Erythroblast (primary cell): ENCODE measurements at regions not wholly inside any gene's neighbourhood (a gene's known extent, or its start where the extent isn't known, plus 50 kb on each side); places are given as distances from the start of the nearest gene placed in this dataset.

Experiments used
- DNase-seq, 2 experiments: peaks; one replicate each; lab custom pipeline; 2025; lab: John Stamatoyannopoulos, UW
- GATA1 ChIP-seq: IDR thresholded peaks from 2 replicates; pipeline ENCODE4 v1.6.1; 2011; ENCODE audit warnings: low read depth, mild to moderate bottlenecking, control low read depth, low read length, moderate library complexity
- POLR2A ChIP-seq: IDR thresholded peaks from 2 replicates; pipeline ENCODE4 v1.6.1; 2011; ENCODE audit warnings: mild to moderate bottlenecking, low read length

DNA sequence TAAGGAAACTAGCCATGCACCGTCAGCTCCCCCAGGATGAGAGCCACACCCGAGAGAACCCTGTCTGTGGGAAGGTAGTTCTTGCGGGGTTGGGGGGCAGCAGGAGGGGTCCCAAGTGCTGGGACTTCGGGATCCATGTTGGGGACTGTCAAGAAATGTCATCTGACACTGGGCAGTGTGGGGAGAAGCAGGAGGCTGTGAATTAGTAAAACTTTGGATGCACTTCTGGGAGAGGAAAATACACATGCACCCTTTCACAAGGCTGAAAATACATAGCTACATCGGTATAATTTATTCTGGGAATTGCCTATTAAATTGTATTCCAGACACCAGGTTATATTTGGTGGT, 109.6 kb upstream of the RPS23 start:
- TF ChIP-seq GATA1: no peak
- no peak for TF ChIP-seq POLR2A
- no peak for DNase-seq

DNA sequence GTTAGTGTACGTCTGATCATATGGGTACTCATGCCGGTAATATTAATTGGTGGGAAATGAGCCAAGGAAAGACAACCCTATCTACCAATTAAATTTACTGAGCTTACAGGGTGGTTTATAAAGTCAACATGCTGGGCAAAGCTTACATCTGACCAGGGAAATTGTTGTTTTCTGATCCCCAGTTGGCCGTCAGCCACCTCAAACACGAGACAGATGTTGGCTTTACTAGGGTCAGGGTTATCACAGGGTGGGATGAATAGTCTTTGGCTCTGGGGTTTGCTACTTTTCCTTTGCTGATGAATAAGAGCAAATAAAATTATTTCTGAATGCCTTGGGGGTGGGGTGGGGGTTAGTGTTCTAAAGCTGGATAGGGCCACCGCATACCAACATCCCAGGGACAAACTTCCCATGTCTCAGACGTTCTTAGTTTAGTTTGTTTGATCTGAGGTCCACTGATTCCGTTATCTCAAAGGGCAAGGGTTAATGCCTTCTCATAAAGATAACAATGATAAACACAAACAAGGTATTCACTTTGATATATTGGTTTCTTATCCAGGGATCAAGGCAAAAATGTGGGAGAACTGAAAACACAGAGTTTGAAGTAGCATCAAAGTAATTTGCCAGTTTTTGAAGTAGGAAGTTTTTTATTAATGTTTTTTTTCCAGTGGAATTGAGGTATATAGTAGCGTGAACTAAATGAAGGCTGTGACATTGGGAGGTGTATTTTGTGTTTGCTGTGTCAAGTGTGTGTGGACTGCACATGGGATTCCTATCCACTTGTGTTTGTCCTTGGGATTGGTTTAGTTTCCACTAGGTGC, 109.1 kb upstream of the RPS23 start:
- TF ChIP-seq GATA1: no peak
- no peak for TF ChIP-seq POLR2A
- DNase-seq: no peak

DNA sequence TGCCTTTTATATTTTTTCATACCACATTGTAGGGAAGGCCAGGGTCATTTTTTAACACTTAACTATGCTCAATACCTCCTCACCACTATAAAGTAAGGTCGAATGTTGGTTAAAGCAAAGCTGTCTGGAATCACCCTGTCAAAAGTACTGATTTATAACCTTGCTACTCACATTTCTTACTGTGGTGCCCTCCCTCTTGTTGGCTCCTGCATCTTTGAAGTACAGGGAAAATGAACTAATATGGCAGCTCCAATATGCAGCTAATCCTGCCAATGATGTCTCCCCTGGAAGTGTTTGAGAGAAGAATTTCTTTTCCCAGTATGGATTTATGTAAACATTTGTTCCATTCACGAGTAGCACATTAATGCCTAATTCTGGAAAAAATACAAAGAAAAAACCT, 108.4 kb upstream of the RPS23 start:
- no peak for TF ChIP-seq POLR2A
- DNase-seq: no peak

DNA sequence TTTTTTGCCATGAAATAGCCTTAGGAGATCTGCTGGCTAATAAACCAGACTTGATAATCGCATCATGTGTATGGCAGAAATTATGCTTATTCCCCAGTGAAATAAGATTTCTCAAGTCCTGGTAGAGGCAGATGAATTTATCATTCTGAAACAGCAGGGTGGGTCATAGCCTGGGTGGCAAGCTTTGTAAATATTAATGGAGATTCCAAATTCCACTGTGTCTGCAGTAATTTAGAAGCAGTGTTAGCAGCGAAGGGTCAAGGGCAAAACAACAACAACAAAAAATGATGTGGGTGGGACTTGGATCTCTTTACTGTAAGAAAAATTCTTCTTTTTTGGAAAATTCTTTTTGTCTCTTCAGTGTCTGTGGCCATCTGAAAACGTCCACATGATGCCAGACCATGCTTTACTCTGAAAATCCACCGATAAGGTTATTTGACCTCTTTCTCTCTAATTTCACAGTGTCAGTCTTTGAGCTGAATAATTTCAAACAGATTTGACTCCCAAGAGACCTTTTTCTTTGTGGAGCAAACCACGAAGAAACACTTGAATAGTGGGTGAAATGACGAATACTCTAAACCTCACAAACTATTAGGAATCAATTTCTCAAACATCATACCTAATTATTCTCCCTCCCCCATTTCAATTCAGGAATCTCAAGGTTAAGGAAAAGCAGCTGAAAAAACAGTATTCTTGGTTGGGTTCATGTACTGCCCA, 106.0 kb upstream of the RPS23 start:
- DNase-seq: no peak
- TF ChIP-seq GATA1: no peak
- TF ChIP-seq POLR2A: no peak

DNA sequence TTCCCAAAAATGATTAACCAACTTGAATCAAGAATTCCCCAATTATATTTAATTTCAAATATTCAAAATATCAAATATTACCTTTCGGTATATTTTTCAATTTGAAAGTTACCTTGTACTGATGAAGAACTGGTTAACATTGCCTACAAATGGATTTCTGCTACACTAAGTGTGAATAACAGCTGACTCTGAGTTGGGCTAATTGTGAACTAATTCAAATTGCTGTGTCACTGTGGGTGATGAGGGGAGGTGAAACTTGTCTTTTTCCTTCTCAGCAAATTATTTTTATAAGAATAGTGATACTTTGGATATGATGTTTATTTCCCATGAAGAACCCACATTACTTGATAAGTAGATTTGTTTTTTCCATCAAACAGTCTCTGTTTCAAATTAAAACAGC, 103.4 kb upstream of the RPS23 start:
- TF ChIP-seq GATA1: no peak
- no peak for TF ChIP-seq POLR2A
- no peak for DNase-seq

DNA sequence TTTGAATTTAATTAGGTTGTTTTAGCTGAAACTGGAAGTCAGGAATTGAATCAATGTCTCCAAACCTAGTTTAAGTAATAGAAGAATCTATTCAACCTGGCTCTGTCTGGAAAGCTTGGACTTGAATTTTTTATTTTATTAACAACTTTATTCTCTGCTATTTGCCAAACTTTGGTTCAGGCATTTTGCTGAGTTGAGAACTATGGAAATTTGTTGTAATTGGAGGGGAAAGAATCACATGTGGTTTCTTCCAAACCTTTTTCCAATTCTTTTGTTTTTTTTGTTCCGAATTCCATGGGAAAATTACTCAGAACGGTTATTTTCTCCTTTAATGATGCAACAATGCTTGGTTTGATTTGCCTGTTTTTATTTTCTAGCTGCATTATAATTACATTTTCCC, 98.2 kb upstream of the RPS23 start:
- no peak for TF ChIP-seq POLR2A
- DNase-seq: no peak

DNA sequence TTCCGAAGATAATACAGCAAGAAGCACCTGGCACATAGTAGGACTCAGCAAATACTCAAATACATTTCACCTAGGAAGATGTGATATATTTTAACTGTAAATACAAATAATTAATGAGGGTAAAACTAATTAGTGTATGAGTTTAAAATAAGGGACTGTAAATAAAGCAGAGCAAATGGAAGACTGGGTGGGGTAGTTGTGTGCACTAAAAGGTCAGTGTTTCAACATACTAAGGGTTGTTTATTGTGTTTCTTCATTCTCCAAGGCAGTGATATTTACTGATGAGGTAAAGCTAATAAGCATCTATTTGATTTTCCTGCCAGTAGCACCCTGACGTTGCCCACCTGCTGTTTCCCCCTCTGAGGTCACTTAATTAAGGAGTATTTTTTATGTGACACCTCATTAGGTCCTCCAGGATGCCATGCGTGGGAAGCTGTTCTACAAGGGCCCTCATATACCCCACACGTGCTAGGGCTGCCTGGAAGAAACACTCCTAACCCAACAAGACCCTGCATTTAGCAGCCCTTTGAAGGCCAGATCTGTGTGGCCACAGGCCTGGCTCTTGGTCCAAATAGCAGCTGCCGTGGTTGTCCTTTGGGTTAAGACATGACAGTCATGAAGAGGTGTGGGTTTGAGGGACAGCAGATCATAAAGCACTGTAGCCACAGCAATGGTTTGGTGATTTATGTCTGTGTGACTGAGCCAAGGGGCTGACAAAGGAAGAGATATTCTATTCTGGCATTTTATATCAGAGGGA, 97.5 kb upstream of the RPS23 start:
- TF ChIP-seq POLR2A: no peak
- TF ChIP-seq GATA1: no peak
- no peak for DNase-seq

DNA sequence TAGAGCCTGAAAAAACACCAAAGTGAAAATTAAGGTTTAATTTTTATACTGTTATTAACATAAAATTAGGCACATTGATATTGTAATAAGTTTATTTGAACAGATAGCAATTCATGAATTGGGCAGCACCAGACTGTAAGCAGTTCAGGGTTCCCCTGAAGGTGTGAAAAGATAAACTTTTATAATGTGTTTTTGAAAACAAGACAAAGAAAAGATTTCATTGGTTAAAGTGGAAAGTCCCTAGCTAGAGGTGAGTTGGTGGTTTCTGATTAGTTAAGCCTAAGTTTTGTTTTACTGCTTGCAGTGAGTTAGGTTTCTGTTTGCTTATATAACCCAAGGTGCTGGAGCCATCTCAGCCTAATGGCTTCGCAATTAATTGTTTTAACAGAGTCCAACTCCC, 96.5 kb upstream of the RPS23 start:
- TF ChIP-seq GATA1: no peak
- no peak for TF ChIP-seq POLR2A
- no peak for DNase-seq

DNA sequence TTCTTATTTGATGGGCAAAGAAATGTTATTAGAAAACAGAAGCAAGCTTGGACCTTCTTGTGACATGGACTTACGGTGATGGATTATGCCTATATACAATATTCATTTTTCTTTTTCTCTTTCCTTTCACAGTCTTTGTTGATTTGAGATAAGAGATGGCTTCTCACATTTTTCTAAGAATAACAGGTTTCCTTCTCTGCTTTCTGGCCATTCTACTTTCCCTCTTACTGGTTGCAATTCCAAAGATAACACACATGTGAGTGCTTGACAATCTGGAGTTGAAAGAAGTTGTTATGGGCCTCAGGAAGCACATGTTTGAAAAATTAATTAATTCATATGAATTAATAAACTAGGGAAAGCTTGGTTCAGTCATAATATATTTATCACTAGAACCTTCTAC, 89.8 kb upstream of the RPS23 start:
- TF ChIP-seq GATA1 (no peak), POLR2A (no peak)
- no peak for DNase-seq

DNA sequence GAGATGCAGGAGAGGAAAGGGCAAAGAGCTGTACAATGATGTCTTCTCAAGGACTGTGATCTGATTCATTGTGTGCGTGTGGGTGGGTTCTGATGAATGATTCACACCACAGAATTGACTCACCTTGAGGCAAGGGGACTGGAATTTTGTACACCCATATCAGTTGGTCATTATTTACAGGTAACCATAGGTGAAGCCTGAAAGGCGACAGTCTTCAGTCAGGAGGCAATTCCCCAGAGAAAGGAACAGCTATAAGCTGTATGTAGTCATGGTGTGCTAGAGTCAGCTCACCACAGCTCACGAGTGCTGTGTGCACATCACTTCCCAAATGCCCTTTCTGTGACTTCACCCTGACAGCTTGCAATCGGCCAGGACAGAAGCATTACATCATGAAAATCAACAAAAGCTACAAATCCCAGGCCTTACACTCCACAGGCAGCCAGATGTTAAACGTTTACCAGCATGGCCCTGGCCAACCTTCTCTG, 87.6 kb upstream of the RPS23 start:
- DNase-seq: no peak
- TF ChIP-seq POLR2A: no peak
- TF ChIP-seq GATA1: no peak

DNA sequence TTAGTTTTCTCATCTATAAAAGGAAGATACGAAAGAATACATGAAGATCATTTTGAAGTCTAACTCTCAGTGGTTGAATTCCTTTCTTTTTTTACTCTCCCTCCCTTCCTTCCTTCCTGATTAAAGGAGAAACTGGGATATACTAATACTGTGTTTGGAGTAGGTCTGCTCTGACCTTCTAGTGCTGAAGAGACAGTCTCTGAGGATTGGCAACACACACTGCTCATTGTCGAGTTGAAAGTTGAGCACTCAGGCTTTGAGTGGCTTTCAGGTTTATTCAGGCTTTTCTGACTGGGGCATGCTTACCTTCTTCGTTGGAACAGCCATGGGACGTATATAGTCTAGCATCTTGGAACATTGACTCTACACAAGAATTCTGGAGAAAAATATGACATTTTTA, 86.9 kb upstream of the RPS23 start:
- no peak for DNase-seq
- TF ChIP-seq GATA1 (no peak), POLR2A (no peak)

DNA sequence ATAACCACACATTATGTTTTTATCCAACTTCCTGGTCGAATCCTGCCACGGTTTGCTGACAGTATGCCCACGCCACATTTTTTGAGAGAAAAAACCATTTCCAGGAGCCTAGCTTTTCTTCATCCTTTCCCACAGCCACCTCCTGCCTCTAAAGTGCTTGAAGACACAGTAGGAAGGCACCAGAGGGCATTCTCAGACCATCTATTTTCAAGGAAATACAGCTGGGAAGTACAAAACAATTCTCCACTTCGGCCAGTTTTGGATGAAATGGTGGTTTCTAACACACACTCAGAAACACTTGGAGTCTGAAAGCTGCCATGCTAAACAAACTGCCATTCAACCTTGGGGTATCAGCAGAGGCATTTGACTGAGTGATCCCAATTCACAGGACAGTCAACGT, 86.3 kb upstream of the RPS23 start:
- DNase-seq: no peak
- TF ChIP-seq GATA1 (no peak), POLR2A (no peak)

DNA sequence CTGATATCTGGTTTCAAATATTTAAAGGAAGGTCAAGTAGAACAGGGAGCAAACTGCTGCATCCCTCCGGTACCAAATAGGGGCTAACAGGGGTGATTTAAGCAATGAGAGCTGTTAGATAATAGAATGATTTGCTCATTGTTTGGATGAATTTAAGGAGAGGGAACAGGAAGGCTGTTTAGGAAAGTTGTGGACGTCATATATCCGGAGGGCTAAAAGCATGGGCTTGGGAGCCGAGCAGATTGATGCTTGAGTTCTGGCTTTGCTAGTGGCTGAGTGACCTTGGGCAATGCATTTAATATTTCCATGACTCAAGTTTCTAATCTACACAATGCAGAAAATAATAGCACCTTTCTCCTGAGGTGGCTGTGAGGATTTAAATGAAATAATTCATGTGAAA, 85.4 kb upstream of the RPS23 start:
- no peak for TF ChIP-seq GATA1
- no peak for TF ChIP-seq POLR2A
- DNase-seq: no peak

DNA sequence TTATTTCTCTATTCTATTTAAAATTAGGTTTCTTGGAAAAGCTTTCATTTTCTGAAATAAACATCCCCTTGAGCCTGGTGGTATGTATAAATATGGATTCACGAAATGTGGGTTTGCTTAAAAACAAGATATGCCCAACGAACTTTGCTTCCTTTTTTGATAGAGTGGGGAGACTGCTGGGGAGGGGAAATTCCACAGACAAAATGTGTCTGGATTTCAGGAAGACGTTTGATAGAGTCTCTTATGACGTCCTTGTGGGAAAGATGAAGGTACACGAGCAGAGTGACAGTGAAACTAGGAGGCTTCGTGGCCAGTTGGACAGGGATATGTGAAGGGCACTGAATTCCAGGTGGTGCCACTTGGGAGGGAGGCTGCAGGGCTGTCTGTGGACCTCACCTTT, 84.5 kb upstream of the RPS23 start:
- DNase-seq: no peak
- TF ChIP-seq POLR2A: no peak
- TF ChIP-seq GATA1: no peak
